Astrocyte (in vitro differentiated cells and primary cell): ENCODE measurements at regions not wholly inside any gene's neighbourhood (a gene's known extent, or its start where the extent isn't known, plus 50 kb on each side); places are given as distances from the start of the nearest gene placed in this dataset.

Experiments
- CTCF ChIP-seq: IDR thresholded peaks from 2 replicates; pipeline ENCODE4 v1.5.1; 2011; ENCODE audit warnings: low read depth, mild to moderate bottlenecking, inconsistent platforms, low read length, moderate library complexity; ENCODE audit not compliant: insufficient read depth
- EZH2 ChIP-seq: IDR thresholded peaks from 2 replicates; pipeline ENCODE4 v1.6.1; 2012; ENCODE audit warnings: mild to moderate bottlenecking, low read length, inconsistent platforms; ENCODE audit not compliant: insufficient read depth

- TF ChIP-seq CTCF (no peak), EZH2 (no peak)
Observed at GRCh38 chr3:11099306-11099705, 55.0 kb upstream of the HRH1 start.
